ENCODE measurements at regions not wholly inside any gene's neighbourhood (a gene's known extent, or its start where the extent isn't known, plus 50 kb on each side); places are given as distances from the start of the nearest gene placed in this dataset.

GRCh38 chr12:42761086-42761485 is 171.5 kb upstream of the PRICKLE1 start:
- Histone ChIP-seq H3K4me3 (no peak overlapping the region), H3K9me2 (replicated peaks; ENCODE audit: insufficient read depth) (no peaks in the 10 kb centered on the region), H3K79me2 (no peaks in the 10 kb centered on the region), H3K4me1 (ENCODE audit: insufficient read depth) (peaks cover 20% of the 10 kb centered on the region), H3K9me3 (ENCODE audit: low read depth) (no peaks in the 10 kb centered on the region), H3K36me3 (replicated peaks; ENCODE audit: insufficient read depth, low read depth) (no peaks in the 10 kb centered on the region), H2AFZ (no peak overlapping the region), H3K27me3 (no peaks in the 10 kb centered on the region), H3K4me2 (no peak overlapping the region), H4K20me1 (ENCODE audit: insufficient read depth, poor library complexity, severe bottlenecking) (no peaks in the 10 kb centered on the region), H3K27ac (no peak overlapping the region)
- TF ChIP-seq EZH2 (IDR thresholded peaks at IDR 0.05; ENCODE audit: borderline replicate concordance) (no peak), EZH2phosphoT487 (IDR thresholded peaks at IDR 0.05; ENCODE audit: low read depth, severe bottlenecking, unreplicated experiment) (no peak), CTCF (IDR thresholded peaks at IDR 0.05; ENCODE audit: poor library complexity) (no peak)
- 94% methylated on average over 1 of the region's 1 CpG for WGBS (ENCODE audit: low lambda C conversion rate, missing lambda C conversion rate)
- DNase-seq (ENCODE audit: low spot score): no peak

DNA sequence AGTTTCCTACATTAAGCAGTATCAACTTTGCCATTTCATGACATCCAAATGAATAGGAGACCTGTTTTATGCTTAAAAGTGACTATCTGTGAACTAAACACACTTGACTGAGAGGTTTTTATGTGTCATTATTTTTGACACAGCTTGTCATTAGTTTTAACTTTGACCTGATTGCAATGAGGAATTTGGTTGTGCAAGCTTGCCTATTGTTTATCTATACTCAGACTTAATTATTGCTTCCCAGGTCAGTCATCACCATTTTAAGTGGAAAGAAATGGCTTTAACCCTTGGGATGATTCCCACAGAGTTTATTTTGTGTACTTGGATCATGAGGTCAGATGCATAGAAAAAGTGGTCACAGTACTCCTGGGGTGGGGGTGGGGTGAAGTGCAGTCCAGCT is 171.0 kb upstream of the PRICKLE1 start:
- TF ChIP-seq CTCF (IDR thresholded peaks at IDR 0.05; ENCODE audit: poor library complexity): no peak
- TF ChIP-seq EZH2phosphoT487 (IDR thresholded peaks at IDR 0.05; ENCODE audit: low read depth, severe bottlenecking, unreplicated experiment): no peak
- no peak for TF ChIP-seq EZH2 (IDR thresholded peaks at IDR 0.05; ENCODE audit: borderline replicate concordance)

GRCh38 chr12:42759622-42760273 is 170.2 kb upstream of the PRICKLE1 start:
- H3K36me3 ChIP-seq (replicated peaks; ENCODE audit: insufficient read depth, low read depth): no peaks in the 10 kb centered on the region
- WGBS (ENCODE audit: low lambda C conversion rate, missing lambda C conversion rate): 76% methylated on average over 6 of the region's 6 CpGs
- no peak for TF ChIP-seq EZH2 (IDR thresholded peaks at IDR 0.05; ENCODE audit: borderline replicate concordance)
- no peak for TF ChIP-seq CTCF (IDR thresholded peaks at IDR 0.05; ENCODE audit: poor library complexity)
- no peak for TF ChIP-seq EZH2phosphoT487 (IDR thresholded peaks at IDR 0.05; ENCODE audit: low read depth, severe bottlenecking, unreplicated experiment)
- DNase-seq (ENCODE audit: low spot score): peak; percentile 20
- no peak overlapping the region for H2AFZ ChIP-seq
- H3K4me3 ChIP-seq: no peak overlapping the region
- no peaks in the 10 kb centered on the region for H4K20me1 ChIP-seq (ENCODE audit: insufficient read depth, poor library complexity, severe bottlenecking)
- no peaks in the 10 kb centered on the region for H3K79me2 ChIP-seq
- no peak overlapping the region for H3K27ac ChIP-seq
- H3K9me2 ChIP-seq (replicated peaks; ENCODE audit: insufficient read depth): no peaks in the 10 kb centered on the region
- H3K27me3 ChIP-seq: no peaks in the 10 kb centered on the region
- no peaks in the 10 kb centered on the region for H3K9me3 ChIP-seq (ENCODE audit: low read depth)
- peaks cover 20% of the 10 kb centered on the region for H3K4me1 ChIP-seq (ENCODE audit: insufficient read depth)
- H3K4me2 ChIP-seq: no peak overlapping the region

More for the DNA sequence above, 171.0 kb upstream of the PRICKLE1 start:
- no peak overlapping the region for H2AFZ ChIP-seq
- H3K27ac ChIP-seq: no peak overlapping the region
- H3K9me3 ChIP-seq (ENCODE audit: low read depth): no peaks in the 10 kb centered on the region
- no peaks in the 10 kb centered on the region for H3K36me3 ChIP-seq (replicated peaks; ENCODE audit: insufficient read depth, low read depth)
- no peak overlapping the region for H3K4me2 ChIP-seq
- DNase-seq (ENCODE audit: low spot score): no peak
- no peaks in the 10 kb centered on the region for H3K9me2 ChIP-seq (replicated peaks; ENCODE audit: insufficient read depth)
- H3K4me1 ChIP-seq (ENCODE audit: insufficient read depth): peaks cover 20% of the 10 kb centered on the region
- no peaks in the 10 kb centered on the region for H3K79me2 ChIP-seq
- no peaks in the 10 kb centered on the region for H4K20me1 ChIP-seq (ENCODE audit: insufficient read depth, poor library complexity, severe bottlenecking)
- no peaks in the 10 kb centered on the region for H3K27me3 ChIP-seq
- H3K4me3 ChIP-seq: no peak overlapping the region
